22Rv1 (cell line): ENCODE measurements at regions not wholly inside any gene's neighbourhood (a gene's known extent, or its start where the extent isn't known, plus 50 kb on each side); places are given as distances from the start of the nearest gene placed in this dataset.

Source experiments
- ZFX ChIP-seq: fragments of 450-650 bp; IDR thresholded peaks from 2 replicates; pipeline ENCODE4 v1.6.1; 2017; ENCODE audit warnings: antibody characterized with exemption, borderline replicate concordance
- TF ChIP-seq, protein P1 (sequence below): fragments of 450-650 bp; IDR thresholded peaks from 2 replicates; pipeline ENCODE4 v1.5.1; 2017; ENCODE audit warnings: mild to moderate bottlenecking

DNA sequence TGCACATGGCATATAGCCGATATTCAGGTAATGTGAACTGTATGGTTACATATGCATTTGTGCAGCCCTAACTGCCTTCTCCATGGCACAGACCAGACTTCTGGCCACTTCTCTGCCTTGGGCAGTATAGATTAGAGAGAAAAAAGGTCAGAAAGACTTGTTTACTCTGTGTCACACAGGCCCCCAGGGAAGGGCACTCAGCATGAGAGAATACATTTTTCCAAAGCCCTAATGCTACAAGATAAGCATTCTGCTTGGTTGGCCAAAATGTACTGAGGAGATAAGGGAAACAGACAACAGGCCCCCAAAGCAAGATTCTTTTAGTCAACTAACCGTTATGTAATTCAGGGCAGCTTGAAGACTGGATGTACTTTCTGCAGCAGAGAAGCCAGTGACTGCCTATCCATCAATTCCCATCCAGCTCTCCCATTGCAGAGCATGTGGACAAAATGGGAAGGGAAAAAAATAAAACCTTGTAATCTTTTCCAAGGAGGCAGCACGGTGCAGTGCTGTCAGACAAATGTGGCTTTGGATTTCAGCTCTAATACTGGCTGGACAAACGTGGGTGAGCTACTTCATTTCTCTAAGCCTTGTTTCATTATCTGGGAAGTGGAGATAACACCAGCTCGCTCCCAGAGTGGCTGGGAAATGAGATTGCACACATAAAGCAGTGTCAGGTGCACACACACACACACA, 205.9 kb downstream of the NSG2 start:
- TF ChIP-seq, protein P1, sequence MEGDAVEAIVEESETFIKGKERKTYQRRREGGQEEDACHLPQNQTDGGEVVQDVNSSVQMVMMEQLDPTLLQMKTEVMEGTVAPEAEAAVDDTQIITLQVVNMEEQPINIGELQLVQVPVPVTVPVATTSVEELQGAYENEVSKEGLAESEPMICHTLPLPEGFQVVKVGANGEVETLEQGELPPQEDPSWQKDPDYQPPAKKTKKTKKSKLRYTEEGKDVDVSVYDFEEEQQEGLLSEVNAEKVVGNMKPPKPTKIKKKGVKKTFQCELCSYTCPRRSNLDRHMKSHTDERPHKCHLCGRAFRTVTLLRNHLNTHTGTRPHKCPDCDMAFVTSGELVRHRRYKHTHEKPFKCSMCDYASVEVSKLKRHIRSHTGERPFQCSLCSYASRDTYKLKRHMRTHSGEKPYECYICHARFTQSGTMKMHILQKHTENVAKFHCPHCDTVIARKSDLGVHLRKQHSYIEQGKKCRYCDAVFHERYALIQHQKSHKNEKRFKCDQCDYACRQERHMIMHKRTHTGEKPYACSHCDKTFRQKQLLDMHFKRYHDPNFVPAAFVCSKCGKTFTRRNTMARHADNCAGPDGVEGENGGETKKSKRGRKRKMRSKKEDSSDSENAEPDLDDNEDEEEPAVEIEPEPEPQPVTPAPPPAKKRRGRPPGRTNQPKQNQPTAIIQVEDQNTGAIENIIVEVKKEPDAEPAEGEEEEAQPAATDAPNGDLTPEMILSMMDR: no peak
- no peak for TF ChIP-seq ZFX
